GM06990 (cell line): ENCODE measurements at regions not wholly inside any gene's neighbourhood (a gene's known extent, or its start where the extent isn't known, plus 50 kb on each side); places are given as distances from the start of the nearest gene placed in this dataset.

Source experiments
- DNase-seq: peaks from one replicate; pipeline ENCODE4 v3.0.0-alpha.2; 2011; ENCODE audit not compliant: insufficient read length; ENCODE audit errors: extremely low read depth
- H3K27me3 ChIP-seq: replicated peaks from 2 replicates; pipeline ENCODE4 v1.6.0; 2011; ENCODE audit warnings: low read length; ENCODE audit not compliant: control insufficient read depth, insufficient read depth
- H3K36me3 ChIP-seq: 2 replicates; pipeline ENCODE4 v1.5.1; 2011; ENCODE audit warnings: low read length; ENCODE audit not compliant: control insufficient read depth, insufficient read depth
- H3K4me3 ChIP-seq: replicated peaks from 2 replicates; pipeline ENCODE4 v1.5.1; 2011; ENCODE audit warnings: low read depth, mild to moderate bottlenecking, control low read depth, low read length
- CTCF ChIP-seq: IDR thresholded peaks from 2 replicates; pipeline ENCODE4 v1.5.1; 2011; ENCODE audit warnings: low read length, control low read depth, mild to moderate bottlenecking, inconsistent platforms; ENCODE audit not compliant: insufficient read depth, poor library complexity, severe bottlenecking

- no peaks in the 10 kb centered on the region for H3K27me3 ChIP-seq
- no peaks in the 10 kb centered on the region for H3K36me3 ChIP-seq
- DNase-seq: no peak
- TF ChIP-seq CTCF: no peak
- no peak overlapping the region for H3K4me3 ChIP-seq
Observed at GRCh38 chr1:168892931-168893330, 163.9 kb upstream of the DPT start.

DNA sequence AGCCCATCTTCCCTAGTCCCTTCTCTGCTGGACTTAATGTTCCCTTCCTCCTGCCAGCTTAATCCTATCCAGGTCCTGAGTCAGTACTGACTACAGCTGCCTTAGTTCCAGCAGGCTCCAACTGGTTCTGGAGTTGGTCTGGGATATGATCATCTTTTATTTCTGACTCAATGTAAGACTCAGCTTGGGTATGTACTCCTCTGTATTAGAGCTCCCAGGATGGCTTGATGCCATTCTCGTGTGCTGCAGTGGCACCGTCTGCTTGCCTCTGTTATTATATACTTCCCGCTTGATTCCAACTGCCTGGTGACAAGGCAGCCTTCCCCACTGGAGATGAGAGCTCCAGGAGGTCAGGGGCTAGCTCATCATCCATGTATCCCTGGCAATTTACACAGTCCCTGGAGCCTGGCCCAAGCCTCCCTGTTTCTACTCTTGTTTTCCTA, 164.4 kb upstream of the DPT start:
- no peak overlapping the region for H3K4me3 ChIP-seq
- DNase-seq: no peak

GRCh38 chr1:168894397-168894903, 165.4 kb upstream of the DPT start:
- TF ChIP-seq CTCF: no peak
- H3K27me3 ChIP-seq: no peaks in the 10 kb centered on the region

More for the DNA sequence above, 164.4 kb upstream of the DPT start:
- no peak for TF ChIP-seq CTCF
- Histone ChIP-seq H3K27me3 (no peaks in the 10 kb centered on the region), H3K36me3 (no peaks in the 10 kb centered on the region)

DNA sequence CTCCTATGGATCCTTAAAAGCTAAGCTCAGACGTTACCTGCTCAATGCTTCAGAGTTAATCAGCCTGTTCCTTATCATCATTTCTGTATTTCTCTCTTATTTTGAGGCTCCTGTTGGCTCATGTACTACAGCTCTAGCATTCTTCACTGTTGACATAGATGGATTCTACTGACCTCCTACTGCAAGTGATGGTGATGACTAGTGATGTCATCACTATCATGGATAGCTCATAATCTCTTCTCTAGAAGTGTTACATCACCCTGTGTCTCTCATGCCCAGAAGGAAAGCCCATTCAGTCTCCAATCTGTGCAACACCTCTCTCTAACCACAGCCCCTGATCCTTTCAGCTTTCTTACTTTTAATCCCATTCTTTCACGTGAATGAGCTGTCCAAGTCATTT, 168.2 kb upstream of the DPT start:
- H3K27me3 ChIP-seq: no peaks in the 10 kb centered on the region
- TF ChIP-seq CTCF: no peak

More at GRCh38 chr1:168894397-168894903, 165.4 kb upstream of the DPT start:
- no peak for DNase-seq
- H3K36me3 ChIP-seq: no peaks in the 10 kb centered on the region
- no peak overlapping the region for H3K4me3 ChIP-seq

DNA sequence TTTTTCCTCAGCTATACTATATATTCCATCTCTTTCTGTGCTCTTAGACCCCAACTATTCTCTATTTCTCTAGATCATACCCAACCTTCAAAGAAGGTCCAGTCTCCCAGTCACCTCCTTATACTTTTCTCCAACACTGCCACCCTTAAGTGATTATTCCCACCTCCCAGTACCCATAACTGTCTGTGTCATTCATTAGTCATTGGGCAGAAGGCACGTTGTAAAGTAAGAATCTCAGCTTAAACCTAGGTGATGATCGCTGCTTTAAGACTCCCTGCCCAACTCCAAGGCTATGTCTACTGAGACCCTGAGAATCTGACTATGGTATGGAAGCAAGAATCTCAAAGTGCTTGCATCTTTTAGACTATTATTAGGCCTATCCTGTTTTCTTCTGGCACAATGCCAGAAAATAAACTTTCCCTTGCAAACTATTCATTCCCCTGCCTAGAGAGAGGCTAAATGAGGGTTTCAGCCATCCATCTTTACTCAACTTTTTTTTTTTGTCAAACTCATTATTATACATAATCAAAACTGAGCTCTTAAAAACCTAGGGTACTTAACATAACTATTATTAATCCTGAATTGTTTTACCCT, 174.3 kb upstream of the DPT start:
- no peak for TF ChIP-seq CTCF
- no peak for DNase-seq
- H3K4me3 ChIP-seq: no peak overlapping the region
- no peaks in the 10 kb centered on the region for H3K27me3 ChIP-seq
- no peaks in the 10 kb centered on the region for H3K36me3 ChIP-seq

More for the DNA sequence above, 168.2 kb upstream of the DPT start:
- no peak for DNase-seq
- H3K4me3 ChIP-seq: no peak overlapping the region
- H3K36me3 ChIP-seq: no peaks in the 10 kb centered on the region
